Heart left ventricle (tissue), 13 donors: ENCODE measurements at regions not wholly inside any gene's neighbourhood (a gene's known extent, or its start where the extent isn't known, plus 50 kb on each side); places are given as distances from the start of the nearest gene placed in this dataset.

ENCODE experiments used
- CTCF ChIP-seq, 12 donors: fragments of 200-600 bp; sonication (generic) in 4 of 12; IDR thresholded peaks; one replicate each; pipeline versions ENCODE4 v1.5.0 to v1.8.0; 2018 to 2022; ENCODE audit warnings: antibody characterized with exemption in 12 of 12, mild to moderate bottlenecking in 5 of 12
- POLR2A ChIP-seq, 2 donors: fragments of 450-650 bp; IDR thresholded peaks; one replicate each; pipeline ENCODE4 v1.6.1; 2017; ENCODE audit warnings: antibody characterized with exemption in 2 of 2, mild to moderate bottlenecking in 2 of 2, moderate library complexity in 2 of 2
- donor health status: ischemic (EF 13 %, LVEDD 7.1; RV severe dilation, severe dysfunction).
- donor health status: DM: no; HTN: yes; CAD: no.
- donor health status: DM: no; HTN: no; CAD: no.
- donor health status: ischemic (EF 25% LVEDD 6.9; RV normal size, moderate dysfunction).
- donor health status: ischemic (EF 25% LVEDD 5.7; RV mildly dilated, moderate dysfunction).
- donor health status: ischemic (EF 35%, LVEDD 5.7; RV mildly dilated, moderate dysfunction).
- donor health status: nonischemic (EF 11% LVEDD 7.7; RV severe dilation, severe dysfunction).
- donor health status: DM: yes; HTN: yes; CAD: no.
- donor health status: PGD.
- donor health status: ischemic (EF 29% LVEDD 5.4; RV normal size, mild dysfunction).
- donor health status: nonischemic (EF 23%, LVEDD 6.1; RV moderate dilation, normal function).

GRCh38 chr7:10429511-10429910 is 544.2 kb upstream of the PHF14 start:
- TF ChIP-seq CTCF (IDR thresholded peaks at IDR 0.05) (no peak), POLR2A (IDR thresholded peaks at IDR 0.05) (no peak)
